ENCODE measurements at regions not wholly inside any gene's neighbourhood (a gene's known extent, or its start where the extent isn't known, plus 50 kb on each side); places are given as distances from the start of the nearest gene placed in this dataset.

GRCh38 chr14:98953551-98954348 is 318.2 kb downstream of the BCL11B start:
- TF ChIP-seq CTCF (IDR thresholded peaks at IDR 0.05) (no peak), POLR2A (IDR thresholded peaks at IDR 0.05) (no peak)

Measured in breast epithelium (tissue), 3 donors.